Trophoblast cell (in vitro differentiated cells and primary cell): ENCODE measurements at regions not wholly inside any gene's neighbourhood (a gene's known extent, or its start where the extent isn't known, plus 50 kb on each side); places are given as distances from the start of the nearest gene placed in this dataset.

Experiments
- DNase-seq, 2 donors: peaks; one replicate each; pipeline ENCODE4 v3.0.0-alpha.2; 2016
- H2AFZ ChIP-seq: 2 replicates; pipeline ENCODE4 v1.6.1; 2013; ENCODE audit warnings: low read length, moderate library complexity, mild to moderate bottlenecking; ENCODE audit not compliant: insufficient read depth, poor library complexity
- H2AK5ac ChIP-seq: 2 replicates; pipeline ENCODE4 v1.6.1; 2013; ENCODE audit warnings: mild to moderate bottlenecking, low read length
- H2BK120ac ChIP-seq: 2 replicates; pipeline ENCODE4 v1.6.1; 2013; ENCODE audit warnings: low read length, mild to moderate bottlenecking, moderate library complexity; ENCODE audit not compliant: insufficient read depth, poor library complexity
- H2BK12ac ChIP-seq: 2 replicates; pipeline ENCODE4 v1.6.1; 2013; ENCODE audit warnings: mild to moderate bottlenecking, low read length, moderate library complexity
- H2BK5ac ChIP-seq: 2 replicates; pipeline ENCODE4 v1.6.1; 2013; ENCODE audit warnings: low read length, low read depth, moderate library complexity, mild to moderate bottlenecking; ENCODE audit not compliant: poor library complexity
- H3K14ac ChIP-seq: 2 replicates; pipeline ENCODE4 v1.6.1; 2013; ENCODE audit warnings: mild to moderate bottlenecking, low read length
- H3K18ac ChIP-seq: 2 replicates; pipeline ENCODE4 v1.6.1; 2013; ENCODE audit warnings: mild to moderate bottlenecking, low read length
- H3K23ac ChIP-seq: 2 replicates; pipeline ENCODE4 v1.6.1; 2013; ENCODE audit warnings: low read length
- H3K27ac ChIP-seq: 2 replicates; pipeline ENCODE4 v1.5.1; 2013; ENCODE audit warnings: low read depth, mild to moderate bottlenecking, inconsistent platforms, low read length, moderate library complexity
- H3K27me3 ChIP-seq: 2 replicates; pipeline ENCODE4 v1.6.1; 2013; ENCODE audit warnings: inconsistent platforms, mild to moderate bottlenecking, low read length, moderate library complexity; ENCODE audit not compliant: insufficient read depth
- H3K36me3 ChIP-seq, 2 experiments: 1 replicate in 1 of 2; 2 replicates in 1 of 2; pipeline ENCODE4 v1.6.1; 2013; ENCODE audit warnings: low read length in 2 of 2, mild to moderate bottlenecking in 2 of 2, moderate library complexity in 1 of 2; ENCODE audit not compliant: insufficient read depth in 2 of 2, control insufficient read depth in 1 of 2
- H3K4ac ChIP-seq: 2 replicates; pipeline ENCODE4 v1.6.1; 2013; ENCODE audit warnings: low read depth, mild to moderate bottlenecking, low read length, moderate library complexity
- H3K4me1 ChIP-seq, 2 experiments: 1 replicate in 1 of 2; 2 replicates in 1 of 2; pipeline ENCODE4 v1.6.1; 2013; ENCODE audit warnings: low read length in 2 of 2, mild to moderate bottlenecking in 2 of 2, moderate library complexity in 1 of 2; ENCODE audit not compliant: insufficient read depth in 2 of 2, control insufficient read depth in 1 of 2
- H3K4me2 ChIP-seq: 2 replicates; pipeline ENCODE4 v1.6.1; 2013; ENCODE audit warnings: inconsistent platforms, mild to moderate bottlenecking, low read length, moderate library complexity
- H3K4me3 ChIP-seq: 2 replicates; pipeline ENCODE4 v1.5.1; 2013; ENCODE audit warnings: mild to moderate bottlenecking, low read depth, low read length, inconsistent platforms
- H3K79me1 ChIP-seq: one replicate; pipeline ENCODE4 v1.6.1; 2013; ENCODE audit warnings: low read length
- H3K79me2 ChIP-seq: 2 replicates; pipeline ENCODE4 v1.6.1; 2013; ENCODE audit warnings: low read length, mild to moderate bottlenecking; ENCODE audit not compliant: control insufficient read depth, insufficient read depth, poor library complexity
- H3K9ac ChIP-seq: 2 replicates; pipeline ENCODE4 v1.6.1; 2013; ENCODE audit warnings: mild to moderate bottlenecking, low read length
- H3K9me3 ChIP-seq: 2 replicates; pipeline ENCODE4 v1.6.1; 2013; ENCODE audit warnings: low read depth, mild to moderate bottlenecking, control low read depth, inconsistent platforms, low read length; ENCODE audit not compliant: insufficient read depth
- H4K12ac ChIP-seq: 2 replicates; pipeline ENCODE4 v1.6.1; 2013; ENCODE audit warnings: low read depth, mild to moderate bottlenecking, low read length, moderate library complexity
- H4K8ac ChIP-seq: 2 replicates; pipeline ENCODE4 v1.6.1; 2013; ENCODE audit warnings: low read depth, mild to moderate bottlenecking, low read length, moderate library complexity
- H4K91ac ChIP-seq: one replicate; pipeline ENCODE4 v1.6.1; 2013; ENCODE audit warnings: low read depth, mild to moderate bottlenecking, low read length, moderate library complexity
- WGBS: extraction: QIAGEN DNeasy Blood & Tissue Kit; methylation state at CpG from one replicate; pipeline ENCODE4 v1.1.7; 2013; ENCODE audit warnings: missing lambda C conversion rate; ENCODE audit not compliant: insufficient read length, insufficient coverage; ENCODE audit errors: extremely low coverage; 5-methylcytosine and 5-hydroxymethylcytosine counted together

DNA sequence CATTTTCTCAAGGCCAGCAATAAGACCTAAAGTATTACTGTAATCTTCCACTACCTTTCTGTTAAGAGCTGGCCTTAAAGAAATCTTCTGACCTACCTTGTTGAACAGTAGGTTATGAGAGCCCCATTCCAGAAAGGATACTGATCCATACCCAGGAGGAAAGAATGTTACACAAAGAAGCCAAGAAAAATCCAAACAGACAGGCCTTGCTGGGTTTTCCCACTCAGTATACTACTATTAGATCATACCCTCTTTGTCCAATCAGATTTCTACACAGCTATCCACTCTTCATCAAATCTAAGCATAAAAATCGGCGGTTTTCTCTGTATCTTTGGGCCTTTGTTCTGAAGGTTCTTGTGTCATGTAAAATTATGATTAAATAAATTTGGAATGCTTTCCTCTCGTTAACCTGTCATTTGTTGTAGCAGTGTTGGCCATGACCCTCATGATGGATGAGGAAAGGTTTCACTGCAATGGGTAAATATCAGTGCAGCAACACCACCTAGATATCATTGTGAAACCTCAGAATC lies 292.3 kb downstream of the ANKRD50 start:
- Histone ChIP-seq H3K4ac (no peak overlapping the region), H3K36me3 (no peaks in the 10 kb centered on the region), H3K79me2 (no peaks in the 10 kb centered on the region), H3K4me1 (peaks cover 0 to 2% of the 10 kb centered on the region in 2 experiments), H2AFZ (no peak overlapping the region), H4K91ac (no peak overlapping the region), H2BK12ac (no peak overlapping the region), H2BK120ac (no peak overlapping the region), H3K14ac (no peak overlapping the region), H3K9ac (no peak overlapping the region), H2AK5ac (no peak overlapping the region), H4K12ac (no peak overlapping the region), H2BK5ac (no peak overlapping the region), H3K4me3 (no peak overlapping the region), H4K8ac (no peak overlapping the region), H3K27me3 (no peaks in the 10 kb centered on the region), H3K18ac (no peak overlapping the region), H3K9me3 (no peaks in the 10 kb centered on the region), H3K79me1 (peaks cover 1% of the 10 kb centered on the region), H3K23ac (no peak overlapping the region), H3K27ac (no peak overlapping the region), H3K4me2 (no peak overlapping the region)
- peak; percentile 70 to 92 for DNase-seq
- WGBS, result no CpG with 5 or more reads among the region's 3 CpGs

DNA sequence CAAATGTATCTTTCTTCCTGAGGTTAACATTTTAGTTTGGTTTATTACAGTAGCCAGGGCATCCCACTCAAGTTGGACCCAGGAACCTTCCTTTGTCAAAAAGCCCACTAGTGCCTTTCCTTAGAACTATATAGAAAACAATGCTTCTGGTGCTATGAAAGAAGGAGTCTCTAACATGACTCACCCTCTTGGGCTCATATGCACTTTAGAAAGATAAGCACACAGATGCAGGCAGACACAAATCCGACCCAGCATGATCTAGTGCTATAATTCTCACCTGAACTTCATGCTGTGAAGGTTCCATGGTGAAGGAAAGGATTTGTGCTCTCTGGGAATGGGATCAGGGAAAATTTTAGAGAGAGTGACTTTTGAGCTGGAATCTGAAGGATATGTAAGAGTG lies 289.4 kb downstream of the ANKRD50 start:
- Histone ChIP-seq H3K4me3 (no peak overlapping the region), H3K4me1 (peaks cover 0 to 2% of the 10 kb centered on the region in 2 experiments), H4K8ac (no peak overlapping the region), H3K4me2 (no peak overlapping the region), H4K12ac (no peak overlapping the region), H3K36me3 (no peaks in the 10 kb centered on the region), H2AFZ (no peak overlapping the region), H3K4ac (no peak overlapping the region), H2BK5ac (no peak overlapping the region), H3K79me1 (peaks cover 1% of the 10 kb centered on the region), H2BK12ac (no peak overlapping the region), H2BK120ac (no peak overlapping the region), H3K27me3 (no peaks in the 10 kb centered on the region), H3K14ac (no peak overlapping the region), H4K91ac (no peak overlapping the region), H3K9me3 (no peaks in the 10 kb centered on the region), H3K23ac (no peak overlapping the region), H2AK5ac (no peak overlapping the region), H3K27ac (no peak overlapping the region), H3K18ac (no peak overlapping the region), H3K79me2 (no peaks in the 10 kb centered on the region), H3K9ac (no peak overlapping the region)
- WGBS, result no CpG with 5 or more reads among the region's 1 CpG
- peak; percentile 30 to 70 for DNase-seq

DNA sequence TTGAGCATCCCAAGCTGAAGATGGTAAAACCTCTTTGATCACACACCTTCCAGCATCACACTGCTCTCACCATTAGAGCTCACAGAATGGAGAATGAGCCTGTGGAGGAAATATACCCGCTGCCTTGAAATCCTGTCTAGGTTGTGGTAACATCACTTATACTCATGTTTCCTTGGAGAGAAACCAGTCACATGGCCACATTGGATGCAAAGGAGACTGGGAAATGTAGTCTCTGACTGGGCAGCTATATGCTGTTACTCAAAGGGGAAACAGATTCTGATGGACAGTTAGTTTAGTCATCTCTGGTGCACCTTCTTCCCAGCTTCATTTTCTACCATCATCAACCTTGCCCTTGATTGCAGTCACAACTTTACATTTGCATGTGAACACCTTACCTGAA lies 286.3 kb downstream of the ANKRD50 start:
- Histone ChIP-seq H2AK5ac (no peak overlapping the region), H2AFZ (no peak overlapping the region), H3K4me1 (peaks cover 0 to 2% of the 10 kb centered on the region in 2 experiments), H4K91ac (no peak overlapping the region), H2BK5ac (no peak overlapping the region), H3K9me3 (no peaks in the 10 kb centered on the region), H3K79me1 (no peaks in the 10 kb centered on the region), H3K14ac (no peak overlapping the region), H3K23ac (no peak overlapping the region), H3K27ac (no peak overlapping the region), H3K18ac (no peak overlapping the region), H3K4me2 (no peak overlapping the region), H2BK120ac (no peak overlapping the region), H4K8ac (no peak overlapping the region), H3K36me3 (no peaks in the 10 kb centered on the region), H3K9ac (no peak overlapping the region), H3K79me2 (no peaks in the 10 kb centered on the region), H2BK12ac (no peak overlapping the region), H3K4me3 (no peak overlapping the region), H3K4ac (no peak overlapping the region), H4K12ac (no peak overlapping the region), H3K27me3 (no peaks in the 10 kb centered on the region)
- no CpG with 5 or more reads among the region's 1 CpG for WGBS
- no peak for DNase-seq

DNA sequence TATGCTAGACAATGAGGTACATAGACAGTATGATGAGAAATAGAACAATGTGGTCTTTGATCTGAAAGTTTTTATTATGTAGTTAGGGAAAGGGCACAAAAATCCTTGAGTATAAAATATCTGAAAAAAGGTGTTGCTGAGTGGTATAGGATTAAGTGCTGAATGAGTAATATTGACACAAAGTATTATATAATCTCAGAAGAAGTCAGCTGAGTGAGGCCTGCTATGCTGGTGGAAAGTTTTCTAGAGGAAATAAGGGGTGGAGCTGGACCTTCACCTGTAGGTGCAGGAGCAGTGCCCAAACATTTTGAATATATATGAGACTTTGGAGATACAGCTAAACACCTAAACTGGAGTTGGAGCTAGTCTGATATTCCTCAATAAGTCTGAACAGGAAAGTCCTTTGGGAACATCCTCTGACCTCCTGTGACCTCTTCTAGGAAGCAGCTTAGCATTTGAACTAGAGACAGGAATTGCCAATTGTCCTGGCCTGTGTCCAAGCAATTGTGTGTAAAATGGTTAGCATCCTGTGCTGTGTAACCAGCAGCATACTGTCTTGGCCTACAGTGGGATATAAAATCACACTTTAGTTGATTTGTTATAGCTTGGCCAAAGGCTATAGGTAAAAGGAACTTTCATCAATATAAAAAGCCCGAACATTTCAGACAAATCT lies 285.3 kb downstream of the ANKRD50 start:
- H3K79me2 ChIP-seq, result no peaks in the 10 kb centered on the region
- no peak overlapping the region for H2BK5ac ChIP-seq
- no peak overlapping the region for H3K23ac ChIP-seq
- H3K27ac ChIP-seq, result no peak overlapping the region
- no peak overlapping the region for H3K4ac ChIP-seq
- H2AFZ ChIP-seq, result no peak overlapping the region
- DNase-seq, result no peak
- H2BK120ac ChIP-seq, result no peak overlapping the region
- no CpG with 5 or more reads among the region's 1 CpG for WGBS
- no peak overlapping the region for H2BK12ac ChIP-seq
- peaks cover 0 to 2% of the 10 kb centered on the region in 2 experiments for H3K4me1 ChIP-seq
- no peak overlapping the region for H3K9ac ChIP-seq
- H3K36me3 ChIP-seq, result no peaks in the 10 kb centered on the region
- no peak overlapping the region for H4K8ac ChIP-seq
- H3K79me1 ChIP-seq, result no peaks in the 10 kb centered on the region
- H3K14ac ChIP-seq, result no peak overlapping the region
- no peak overlapping the region for H2AK5ac ChIP-seq
- H4K12ac ChIP-seq, result no peak overlapping the region
- H3K9me3 ChIP-seq, result no peaks in the 10 kb centered on the region
- no peaks in the 10 kb centered on the region for H3K27me3 ChIP-seq
- H3K18ac ChIP-seq, result no peak overlapping the region
- H3K4me3 ChIP-seq, result no peak overlapping the region
- no peak overlapping the region for H3K4me2 ChIP-seq
- no peak overlapping the region for H4K91ac ChIP-seq
